ENCODE measurements at regions not wholly inside any gene's neighbourhood (a gene's known extent, or its start where the extent isn't known, plus 50 kb on each side); places are given as distances from the start of the nearest gene placed in this dataset.

DNA sequence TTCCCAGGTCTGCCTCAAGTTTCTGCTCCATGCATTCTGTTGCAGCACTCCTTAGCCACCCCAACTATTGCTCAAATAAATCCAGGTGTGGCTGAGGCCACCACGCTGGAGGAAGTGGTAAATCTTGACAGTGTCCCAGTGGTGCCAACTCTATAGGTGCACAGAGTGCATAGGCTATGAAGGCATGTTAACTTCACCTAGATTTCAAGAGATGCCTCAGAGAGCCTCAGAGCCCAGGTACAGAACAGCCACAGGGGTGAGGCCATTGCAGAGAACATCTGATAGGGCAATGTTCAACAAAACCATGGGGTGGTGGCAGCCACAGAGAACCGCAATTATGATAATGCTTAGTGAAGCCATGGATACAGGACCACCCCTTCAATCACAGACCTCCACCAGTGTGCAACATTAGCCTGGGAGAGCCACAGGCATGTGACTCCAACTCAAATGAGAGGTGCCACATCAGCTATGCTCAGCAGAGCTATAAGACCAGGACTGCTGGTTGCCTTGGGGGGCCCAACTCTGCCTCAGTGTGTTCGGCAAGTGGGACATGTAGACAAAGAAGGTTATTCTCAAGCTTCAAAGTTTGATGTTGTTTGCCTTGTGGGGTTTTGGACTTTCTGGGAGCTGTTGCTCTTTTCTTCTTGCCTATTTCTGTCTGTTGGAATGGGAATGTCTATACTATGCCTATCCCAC, 468.7 kb downstream of the ANKRD50 start:
- H3K9me3 ChIP-seq (ENCODE audit: control insufficient read depth in 2 of 3, insufficient read depth in 1 of 3, low read length in 3 of 3) = peaks cover 0 to 3% (median 0%) of the 10 kb centered on the region in 3 donors
- H3K9ac ChIP-seq (ENCODE audit: low read length in 3 of 3) = no peak overlapping the region
- no peak for FAIRE-seq
- no peaks in the 10 kb centered on the region for H3K27me3 ChIP-seq (ENCODE audit: control insufficient read depth, insufficient read depth, low read length)
- H3K27ac ChIP-seq (ENCODE audit: low read depth in 2 of 2, low read length in 2 of 2) = no peak overlapping the region
- H3K4me3 ChIP-seq (ENCODE audit: low read length in 3 of 3) = no peak overlapping the region
- TF ChIP-seq, protein P1, sequence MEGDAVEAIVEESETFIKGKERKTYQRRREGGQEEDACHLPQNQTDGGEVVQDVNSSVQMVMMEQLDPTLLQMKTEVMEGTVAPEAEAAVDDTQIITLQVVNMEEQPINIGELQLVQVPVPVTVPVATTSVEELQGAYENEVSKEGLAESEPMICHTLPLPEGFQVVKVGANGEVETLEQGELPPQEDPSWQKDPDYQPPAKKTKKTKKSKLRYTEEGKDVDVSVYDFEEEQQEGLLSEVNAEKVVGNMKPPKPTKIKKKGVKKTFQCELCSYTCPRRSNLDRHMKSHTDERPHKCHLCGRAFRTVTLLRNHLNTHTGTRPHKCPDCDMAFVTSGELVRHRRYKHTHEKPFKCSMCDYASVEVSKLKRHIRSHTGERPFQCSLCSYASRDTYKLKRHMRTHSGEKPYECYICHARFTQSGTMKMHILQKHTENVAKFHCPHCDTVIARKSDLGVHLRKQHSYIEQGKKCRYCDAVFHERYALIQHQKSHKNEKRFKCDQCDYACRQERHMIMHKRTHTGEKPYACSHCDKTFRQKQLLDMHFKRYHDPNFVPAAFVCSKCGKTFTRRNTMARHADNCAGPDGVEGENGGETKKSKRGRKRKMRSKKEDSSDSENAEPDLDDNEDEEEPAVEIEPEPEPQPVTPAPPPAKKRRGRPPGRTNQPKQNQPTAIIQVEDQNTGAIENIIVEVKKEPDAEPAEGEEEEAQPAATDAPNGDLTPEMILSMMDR (IDR thresholded peaks at IDR 0.05; ENCODE audit: borderline replicate concordance, extremely low read depth, insufficient read depth) = no peak
- DNase-seq = no peak
- H3K36me3 ChIP-seq (ENCODE audit: control insufficient read depth in 2 of 3, insufficient read depth in 3 of 3, low read length in 3 of 3) = no peaks in the 10 kb centered on the region
- H3K4me1 ChIP-seq (ENCODE audit: control insufficient read depth in 2 of 3, insufficient read depth in 2 of 3, low read depth in 1 of 3, low read length in 3 of 3) = no peaks in the 10 kb centered on the region
- intact Hi-C loops (cut with DNase I) = no loop called here

DNA sequence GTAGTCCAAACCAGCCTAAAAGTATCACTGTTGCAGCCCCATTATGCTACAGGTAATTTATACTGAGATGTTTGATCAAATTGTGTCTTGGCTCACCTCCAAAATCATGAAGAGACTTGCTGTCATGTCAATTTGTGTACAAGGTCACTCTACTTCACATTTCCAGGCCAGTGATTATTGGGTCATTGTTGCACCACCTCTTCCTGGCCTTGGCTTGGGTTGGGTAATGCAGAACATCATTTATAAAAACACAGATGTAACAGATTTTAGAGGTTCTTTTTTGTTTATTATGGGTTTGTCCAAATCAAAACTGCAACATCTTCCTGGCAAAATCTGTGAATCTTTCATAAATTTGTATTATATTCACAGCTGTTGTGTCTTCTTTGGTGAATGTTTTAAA, 459.5 kb downstream of the ANKRD50 start:
- no peak for FAIRE-seq
- no peak for DNase-seq
- Histone ChIP-seq H3K4me1 (ENCODE audit: control insufficient read depth in 2 of 3, insufficient read depth in 2 of 3, low read depth in 1 of 3, low read length in 3 of 3) (no peaks in the 10 kb centered on the region), H3K27me3 (ENCODE audit: control insufficient read depth, insufficient read depth, low read length) (no peaks in the 10 kb centered on the region), H3K9ac (ENCODE audit: low read length in 3 of 3) (no peak overlapping the region), H3K9me3 (ENCODE audit: control insufficient read depth in 2 of 3, insufficient read depth in 1 of 3, low read length in 3 of 3) (no peaks in the 10 kb centered on the region), H3K4me3 (ENCODE audit: low read length in 3 of 3) (no peak overlapping the region), H3K36me3 (ENCODE audit: control insufficient read depth in 2 of 3, insufficient read depth in 3 of 3, low read length in 3 of 3) (no peaks in the 10 kb centered on the region), H3K27ac (ENCODE audit: low read depth in 2 of 2, low read length in 2 of 2) (no peak overlapping the region)
- intact Hi-C loops (cut with DNase I) = no loop called here
- TF ChIP-seq, protein P1 (IDR thresholded peaks at IDR 0.05; ENCODE audit: borderline replicate concordance, extremely low read depth, insufficient read depth) = no peak

DNA sequence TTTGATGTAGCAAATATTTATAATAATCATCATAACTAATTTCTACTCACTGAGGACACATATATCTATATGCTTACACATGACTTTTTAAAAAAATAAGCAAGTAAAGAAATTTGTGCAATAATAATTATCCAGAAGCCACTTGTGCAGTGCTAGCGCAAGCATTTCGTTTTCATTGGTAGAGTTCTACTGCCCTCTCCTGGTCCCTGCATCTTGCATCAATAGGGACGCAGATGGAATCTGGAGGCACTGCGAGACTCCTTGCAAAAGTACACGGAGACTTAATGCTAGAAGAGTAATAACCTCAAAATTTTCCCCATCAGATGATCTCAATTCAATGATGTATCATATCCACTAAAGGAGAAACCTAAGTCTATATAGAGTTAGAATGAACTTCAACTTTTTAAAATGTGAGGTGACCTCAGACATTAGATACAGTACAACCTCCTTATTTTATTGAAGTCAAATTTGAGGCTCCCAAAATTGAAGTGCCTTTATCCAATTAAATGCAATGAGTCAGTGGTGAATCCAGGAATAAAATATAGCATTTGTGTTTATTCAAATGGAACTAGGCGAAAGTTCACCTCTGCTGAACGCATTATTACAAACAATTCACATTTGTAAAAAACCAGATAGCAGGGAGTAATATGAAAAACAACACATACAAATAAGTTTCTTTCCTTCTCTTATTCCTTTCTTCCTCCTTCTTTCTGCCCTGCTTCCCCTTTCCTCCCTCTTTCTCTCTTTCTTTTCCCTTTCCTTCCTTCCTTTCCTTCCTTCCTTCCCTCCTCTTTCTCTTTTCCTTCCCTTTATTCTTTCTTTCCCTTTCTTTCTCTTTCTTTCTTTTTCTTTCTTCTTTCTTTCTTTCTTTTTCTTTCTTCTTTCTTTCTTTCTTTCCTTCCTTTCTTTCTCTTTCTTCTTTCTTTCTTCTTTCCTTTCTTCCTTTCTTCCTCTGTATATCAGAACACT, 450.0 kb downstream of the ANKRD50 start:
- no peaks in the 10 kb centered on the region for H3K36me3 ChIP-seq (ENCODE audit: control insufficient read depth in 2 of 3, insufficient read depth in 3 of 3, low read length in 3 of 3)
- H3K9me3 ChIP-seq (ENCODE audit: control insufficient read depth in 2 of 3, insufficient read depth in 1 of 3, low read length in 3 of 3) = no peaks in the 10 kb centered on the region
- no peak overlapping the region for H3K4me3 ChIP-seq (ENCODE audit: low read length in 3 of 3)
- no peak for FAIRE-seq
- H3K4me1 ChIP-seq (ENCODE audit: control insufficient read depth in 2 of 3, insufficient read depth in 2 of 3, low read depth in 1 of 3, low read length in 3 of 3) = no peaks in the 10 kb centered on the region
- peak in 4 of 5 donors; percentile 54 to 94 (median 82) for DNase-seq
- intact Hi-C loops (cut with DNase I) = no loop called here
- H3K27ac ChIP-seq (ENCODE audit: low read depth in 2 of 2, low read length in 2 of 2) = no peak overlapping the region
- TF ChIP-seq, protein P1 (IDR thresholded peaks at IDR 0.05; ENCODE audit: borderline replicate concordance, extremely low read depth, insufficient read depth) = peak; percentile 80
- no peaks in the 10 kb centered on the region for H3K27me3 ChIP-seq (ENCODE audit: control insufficient read depth, insufficient read depth, low read length)
- no peak overlapping the region for H3K9ac ChIP-seq (ENCODE audit: low read length in 3 of 3)
